HS-27A (cell line): ENCODE measurements at regions not wholly inside any gene's neighbourhood (a gene's known extent, or its start where the extent isn't known, plus 50 kb on each side); places are given as distances from the start of the nearest gene placed in this dataset.

Experiments used
- DNase-seq: peaks from one replicate; pipeline ENCODE4 v3.0.0-alpha.2; 2012; ENCODE audit warnings: low read depth, missing footprints

DNA sequence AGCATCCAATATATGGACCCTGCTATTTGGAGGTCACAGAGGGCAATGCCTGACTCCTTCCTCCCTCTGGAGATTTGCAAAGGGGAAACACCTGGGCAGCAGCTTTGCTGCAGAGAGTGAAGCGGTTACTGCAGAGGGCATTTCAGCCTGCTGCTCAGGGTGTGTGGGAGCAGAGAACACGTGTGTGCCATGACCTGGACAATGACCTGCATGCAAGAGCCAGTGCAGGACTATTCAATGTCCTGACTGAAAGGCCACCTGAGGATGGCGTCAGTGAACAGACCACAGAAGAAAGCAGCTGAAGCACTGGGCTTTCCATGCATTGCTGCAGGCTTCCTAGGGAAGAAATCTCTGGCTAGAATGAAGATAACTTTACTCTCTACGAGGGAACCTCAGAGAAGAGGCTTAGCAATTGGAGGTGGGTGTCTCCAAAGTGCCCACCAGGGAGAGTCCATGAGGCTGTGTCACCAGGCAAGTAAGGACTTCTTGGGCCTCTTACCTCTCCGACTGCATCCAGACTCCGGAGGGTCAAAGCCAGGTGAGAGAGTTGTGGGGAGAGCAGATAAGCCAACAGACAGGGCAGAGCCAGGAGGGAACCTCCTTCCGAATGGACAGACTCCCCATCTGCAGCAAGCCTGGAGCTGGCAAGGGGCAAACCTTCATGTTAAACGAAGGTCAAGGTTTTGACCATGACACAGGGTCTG, 52.9 kb upstream of the PMEPA1 start:
- DNase-seq: no peak

DNA sequence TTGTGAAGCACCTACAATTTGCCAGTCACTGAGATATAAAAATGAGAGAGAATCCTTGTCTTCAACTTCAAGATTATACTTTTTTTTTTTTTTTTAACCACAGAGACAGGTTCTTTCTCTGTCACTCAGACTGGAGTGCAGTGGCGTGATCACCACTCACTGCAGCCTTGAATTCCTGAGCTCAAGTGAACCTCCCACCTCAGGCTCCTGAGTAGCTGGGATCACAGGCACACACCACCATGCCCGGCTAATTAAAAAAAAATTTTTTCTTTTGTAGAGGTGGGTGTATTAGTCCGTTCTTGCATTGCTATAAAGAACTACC, 51.6 kb upstream of the PMEPA1 start:
- DNase-seq: no peak

DNA sequence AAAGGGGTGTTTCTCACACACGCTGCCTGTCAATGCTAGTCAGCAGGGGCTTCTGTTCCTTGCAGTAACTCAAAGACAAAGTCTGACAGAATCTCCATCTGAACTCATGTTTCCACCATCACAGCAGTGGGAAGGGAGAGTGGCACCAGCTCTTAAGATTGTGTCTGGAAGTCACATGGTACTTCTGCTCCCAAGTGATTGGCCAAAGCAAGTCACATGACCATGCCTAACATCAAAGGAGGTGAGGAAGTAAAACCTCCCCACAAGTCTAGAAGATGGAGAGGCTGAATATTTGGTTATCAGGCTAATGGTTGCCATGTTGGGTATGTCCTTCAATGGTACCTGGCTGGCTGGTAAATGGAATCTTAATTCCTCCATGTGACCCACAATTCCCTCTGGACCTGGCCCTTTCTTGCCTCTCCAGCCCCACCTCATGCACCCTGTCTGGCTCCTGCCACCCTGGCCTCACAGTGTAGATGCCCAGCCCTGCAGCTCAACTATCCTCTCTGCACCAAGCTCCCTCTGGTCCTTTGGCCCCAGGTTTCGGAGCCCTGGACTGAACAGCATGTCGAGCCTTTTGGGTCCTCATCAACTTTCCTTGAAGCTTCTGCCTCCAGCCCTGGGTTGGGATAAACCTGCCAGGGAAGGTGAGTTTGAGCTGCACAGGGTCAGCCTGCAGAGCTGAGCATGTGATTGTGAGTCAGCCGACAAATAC, 51.0 kb upstream of the PMEPA1 start:
- DNase-seq: no peak

DNA sequence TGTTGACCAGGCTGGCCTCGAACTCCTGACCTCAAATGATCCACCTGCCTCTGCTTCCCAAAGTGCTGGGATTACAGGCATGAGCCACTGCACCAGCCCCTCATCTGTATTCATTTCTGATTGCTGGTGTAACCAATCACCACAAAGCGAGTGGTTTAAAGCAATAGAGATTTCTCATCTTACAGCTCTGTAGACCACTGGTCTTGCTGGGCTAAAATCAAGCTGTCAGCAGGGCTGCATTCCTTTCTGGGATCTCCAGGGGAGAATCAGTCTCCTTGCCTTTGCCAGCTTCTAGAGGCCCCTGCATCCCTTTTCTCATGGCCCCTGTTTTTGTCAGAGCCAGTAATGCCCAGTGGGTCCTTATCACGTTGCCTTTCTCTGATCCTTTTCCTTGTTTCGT, 49.9 kb upstream of the PMEPA1 start:
- DNase-seq: no peak
